ENCODE measurements at regions not wholly inside any gene's neighbourhood (a gene's known extent, or its start where the extent isn't known, plus 50 kb on each side); places are given as distances from the start of the nearest gene placed in this dataset.

DNA sequence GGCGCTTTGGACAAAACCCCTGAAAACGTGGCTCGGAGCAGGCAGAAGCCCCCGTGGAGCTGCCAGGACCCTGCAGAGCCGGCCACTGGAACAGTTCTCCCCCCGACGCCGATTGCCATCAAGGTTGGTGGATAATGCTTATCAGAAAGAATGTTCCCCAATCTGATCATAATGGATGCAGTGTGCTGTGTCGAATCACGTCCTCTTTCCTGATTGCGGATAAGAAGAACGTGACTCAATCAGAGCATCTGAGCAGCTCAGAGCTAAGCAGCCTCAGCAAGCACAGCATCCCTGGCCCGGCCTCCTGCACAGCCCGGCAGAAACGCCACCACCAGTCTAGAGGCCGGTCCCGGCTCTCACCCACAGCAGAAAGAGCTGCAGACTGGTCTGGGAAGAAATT is 488.0 kb downstream of the EIPR1 start:
- Mint-ChIP-seq H3K36me3 (ENCODE audit: low read depth) (no peaks in the 10 kb centered on the region), H3K27ac (no peak overlapping the region), H3K4me1 (peaks cover 27% of the 10 kb centered on the region), H3K4me3 (no peak overlapping the region), H3K27me3 (ENCODE audit: low read depth, poor library complexity) (peaks cover 16% of the 10 kb centered on the region), H3K9me3 (no peaks in the 10 kb centered on the region)
- DNase-seq, result no peak
- TF ChIP-seq CTCF (IDR thresholded peaks at IDR 0.05), result no peak

GRCh38 chr2:2889141-2889540 is 488.5 kb downstream of the EIPR1 start:
- Mint-ChIP-seq H3K27me3 (ENCODE audit: low read depth, poor library complexity) (peaks cover 16% of the 10 kb centered on the region), H3K27ac (no peak overlapping the region), H3K9me3 (no peaks in the 10 kb centered on the region), H3K4me1 (peaks cover 26% of the 10 kb centered on the region), H3K36me3 (ENCODE audit: low read depth) (no peaks in the 10 kb centered on the region), H3K4me3 (no peak overlapping the region)
- TF ChIP-seq CTCF (IDR thresholded peaks at IDR 0.05), result no peak
- no peak for DNase-seq

GRCh38 chr2:2887772-2888387 is 489.7 kb downstream of the EIPR1 start:
- Mint-ChIP-seq H3K36me3 (ENCODE audit: low read depth) (peaks cover 6% of the 10 kb centered on the region), H3K4me3 (no peak overlapping the region), H3K4me1 (peaks cover 25% of the 10 kb centered on the region), H3K27me3 (ENCODE audit: low read depth, poor library complexity) (peaks cover 13% of the 10 kb centered on the region), H3K9me3 (peaks cover 9% of the 10 kb centered on the region), H3K27ac (no peak overlapping the region)
- DNase-seq, result no peak
- no peak for TF ChIP-seq CTCF (IDR thresholded peaks at IDR 0.05)

DNA sequence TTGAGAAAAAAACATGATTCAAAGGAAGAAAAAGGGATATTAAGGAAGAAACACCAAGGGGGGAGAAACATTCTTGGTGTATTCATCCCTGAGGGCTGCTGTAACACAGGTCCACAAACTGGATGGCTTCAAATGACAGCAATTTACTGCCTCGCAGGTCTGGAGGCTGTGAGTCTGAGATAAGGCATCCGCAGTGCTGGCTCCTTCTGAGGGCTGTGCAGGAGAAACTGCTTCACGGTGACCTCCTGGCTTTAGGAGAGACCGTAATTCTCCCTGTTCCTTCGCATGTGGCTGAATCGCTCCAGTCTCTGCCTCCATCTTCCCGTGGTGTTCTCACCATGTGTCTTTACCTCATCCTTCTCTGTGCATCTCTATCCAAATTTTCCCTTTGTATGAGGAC is 490.7 kb downstream of the EIPR1 start:
- Mint-ChIP-seq H3K4me3 (no peak overlapping the region), H3K9me3 (peaks cover 17% of the 10 kb centered on the region), H3K27me3 (ENCODE audit: low read depth, poor library complexity) (peaks cover 13% of the 10 kb centered on the region), H3K36me3 (ENCODE audit: low read depth) (peaks cover 8% of the 10 kb centered on the region), H3K27ac (no peak overlapping the region), H3K4me1 (peaks cover 20% of the 10 kb centered on the region)
- DNase-seq, result no peak
- TF ChIP-seq CTCF (IDR thresholded peaks at IDR 0.05), result no peak

DNA sequence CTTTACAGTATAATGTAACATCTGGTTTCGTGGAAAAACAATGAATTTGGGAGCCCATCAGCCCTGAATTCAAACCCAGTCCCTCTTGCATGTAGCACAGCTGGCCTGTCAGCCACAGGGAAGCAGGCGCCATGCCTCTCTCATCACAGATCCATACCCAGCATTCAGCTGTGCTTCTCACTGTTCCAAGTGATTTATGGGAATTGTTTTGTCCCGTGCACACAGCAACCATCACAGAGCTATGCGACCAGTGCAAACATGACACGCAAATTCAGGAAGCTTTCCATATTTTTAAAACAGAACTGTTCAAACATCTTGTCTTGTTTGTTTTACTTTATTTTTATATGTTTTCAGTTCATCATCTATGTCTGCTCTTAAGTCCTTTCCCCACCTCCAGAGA is 496.1 kb downstream of the EIPR1 start:
- no peak for TF ChIP-seq CTCF (IDR thresholded peaks at IDR 0.05)
- H3K9me3 Mint-ChIP-seq, result peaks cover 46% of the 10 kb centered on the region
- DNase-seq, result no peak
- no peak overlapping the region for H3K4me3 Mint-ChIP-seq
- peaks cover 8% of the 10 kb centered on the region for H3K36me3 Mint-ChIP-seq (ENCODE audit: low read depth)
- peaks cover 36% of the 10 kb centered on the region for H3K4me1 Mint-ChIP-seq
- H3K27ac Mint-ChIP-seq, result peak overlapping the region; percentile 45
- peaks cover 10% of the 10 kb centered on the region for H3K27me3 Mint-ChIP-seq (ENCODE audit: low read depth, poor library complexity)

GRCh38 chr2:2880938-2881337 is 496.7 kb downstream of the EIPR1 start:
- peaks cover 10% of the 10 kb centered on the region for H3K27me3 Mint-ChIP-seq (ENCODE audit: low read depth, poor library complexity)
- TF ChIP-seq CTCF (IDR thresholded peaks at IDR 0.05), result no peak
- peaks cover 46% of the 10 kb centered on the region for H3K9me3 Mint-ChIP-seq
- H3K4me1 Mint-ChIP-seq, result peaks cover 37% of the 10 kb centered on the region
- H3K36me3 Mint-ChIP-seq (ENCODE audit: low read depth), result peaks cover 8% of the 10 kb centered on the region
- peak overlapping the region; percentile 84 for H3K27ac Mint-ChIP-seq
- no peak for DNase-seq
- peak overlapping the region; percentile 39 for H3K4me3 Mint-ChIP-seq

All from nephron progenitor cell (in vitro differentiated cells).